Liver (tissue), 3 donors: ENCODE measurements at regions not wholly inside any gene's neighbourhood (a gene's known extent, or its start where the extent isn't known, plus 50 kb on each side); places are given as distances from the start of the nearest gene placed in this dataset.

Experiments used
- CTCF ChIP-seq: fragments of 150-350 bp; IDR thresholded peaks from 2 replicates; pipeline ENCODE4 v1.5.1; 2017; ENCODE audit warnings: improper control_type of control experiment, low read depth, low read length; ENCODE audit not compliant: missing input control
- HNF4A ChIP-seq, 2 donors: conservative IDR thresholded peaks; 2 replicates each; pipeline ENCODE4 v1.6.1; 2016; ENCODE audit warnings: antibody characterized with exemption in 2 of 2, mild to moderate bottlenecking in 2 of 2
- MAX ChIP-seq: IDR thresholded peaks from 2 replicates; pipeline ENCODE4 v1.6.1; 2016; ENCODE audit warnings: antibody characterized with exemption
- RAD21 ChIP-seq, 2 donors: IDR thresholded peaks; 2 replicates each; pipeline ENCODE4 v1.6.1; 2016; ENCODE audit warnings: antibody characterized with exemption in 2 of 2, mild to moderate bottlenecking in 2 of 2
- REST ChIP-seq: IDR thresholded peaks from 2 replicates; pipeline ENCODE4 v1.6.1; 2016; ENCODE audit warnings: antibody characterized with exemption, mild to moderate bottlenecking
- SP1 ChIP-seq: IDR thresholded peaks from 2 replicates; pipeline ENCODE4 v1.6.1; 2018; ENCODE audit warnings: antibody characterized with exemption, mild to moderate bottlenecking
- TAF1 ChIP-seq: conservative IDR thresholded peaks from 2 replicates; pipeline ENCODE4 v1.6.1; 2016; ENCODE audit warnings: antibody characterized with exemption, mild to moderate bottlenecking
- ZBTB33 ChIP-seq: IDR thresholded peaks from 2 replicates; pipeline ENCODE4 v1.6.1; 2016; ENCODE audit warnings: antibody characterized with exemption
- donor health status: healthy.
- donor health status: healthy.

DNA sequence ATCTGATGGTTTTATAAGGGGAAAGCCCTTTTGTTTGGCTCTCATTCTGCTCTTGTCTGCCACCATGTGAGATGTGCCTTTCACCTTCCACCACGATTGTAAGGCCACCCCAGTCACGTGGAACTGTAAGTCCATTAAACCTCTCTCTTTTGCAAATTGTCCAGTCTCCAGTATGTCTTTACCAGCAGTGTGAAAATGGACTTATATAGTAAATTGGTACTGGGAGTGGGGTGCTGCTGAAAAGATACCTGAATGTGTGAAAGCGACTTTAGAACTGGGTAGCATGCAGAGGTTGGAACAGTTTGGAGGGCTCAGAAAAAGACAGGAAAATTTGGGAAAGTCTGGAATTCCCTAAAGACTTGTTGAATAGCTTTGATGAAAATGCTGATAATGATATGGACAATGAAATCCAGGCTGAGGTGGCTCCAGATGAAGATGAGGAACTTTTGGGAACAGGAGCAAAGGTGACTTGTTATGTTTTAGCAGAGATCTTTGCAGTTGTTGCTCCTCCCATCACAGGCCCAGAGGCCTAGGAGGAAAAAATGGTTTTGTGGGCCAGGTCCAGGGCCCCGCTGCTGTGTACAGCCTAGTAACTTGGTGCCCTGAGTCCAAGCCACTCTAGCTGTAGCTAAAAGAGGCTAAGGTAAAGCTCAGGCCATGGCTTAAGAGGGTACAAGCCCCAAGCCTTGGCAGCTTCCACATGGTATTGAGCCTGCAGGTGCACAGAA, 275.7 kb upstream of the NPSR1 start:
- TF ChIP-seq CTCF: no peak
- TF ChIP-seq ZBTB33: no peak
- TF ChIP-seq HNF4A (conservative IDR thresholded peaks at IDR 0.05): no peak
- TF ChIP-seq SP1: no peak
- TF ChIP-seq RAD21 (IDR thresholded peaks at IDR 0.05): no peak
- no peak for TF ChIP-seq REST
- TF ChIP-seq MAX: no peak
- TF ChIP-seq TAF1: no peak
